SK-N-SH (cell line): ENCODE measurements at regions not wholly inside any gene's neighbourhood (a gene's known extent, or its start where the extent isn't known, plus 50 kb on each side); places are given as distances from the start of the nearest gene placed in this dataset.

ENCODE experiments used
- CTCF ChIA-PET: fragments of 300-600, 350-600 bp; formaldehyde crosslinking; extraction: SDS; loops from one replicate; lab custom pipeline; 2021; lab: Yijun Ruan, JAX
- POLR2A ChIA-PET: fragments of 350-600 bp; sonication (Branson Sonifier 250); formaldehyde crosslinking; extraction: SDS; loops from one replicate; lab custom pipeline; 2020; ENCODE audit warnings: antibody characterized with exemption, inconsistent platforms; lab: Yijun Ruan, JAX
- DNase-seq: peaks from one replicate; pipeline ENCODE4 v3.0.0; 2012
- H2AFZ ChIP-seq: fragments of 200-600 bp; sonication (generic); 2 replicates; pipeline ENCODE4 v1.8.1; 2016; ENCODE audit warnings: antibody characterized with exemption, mild to moderate bottlenecking, low read depth
- H3F3A ChIP-seq: fragments of 200-600 bp; sonication (generic); replicated peaks from 2 replicates; pipeline ENCODE3; 2016; ENCODE audit warnings: antibody characterized with exemption, mild to moderate bottlenecking; ENCODE audit not compliant: insufficient read depth
- H3K27ac ChIP-seq, 2 experiments: fragments of 200-500 bp in 1 of 2; fragments of 200-600 bp in 1 of 2; sonication (Bioruptor generic) in 1 of 2; sonication (generic), shearing (Covaris generic) in 1 of 2; 2 replicates each; pipeline versions ENCODE4 v1.5.1 to v1.6.1; 2014 to 2016; ENCODE audit warnings: low read depth in 2 of 2, inconsistent platforms in 1 of 2, low read length in 1 of 2, mild to moderate bottlenecking in 1 of 2, mixed read lengths in 1 of 2
- H3K27me3 ChIP-seq: fragments of 200-600 bp; sonication (generic), shearing (Covaris generic); 2 replicates; pipeline ENCODE4 v1.6.1; 2016; ENCODE audit warnings: mixed run types; ENCODE audit not compliant: insufficient read depth
- H3K36me3 ChIP-seq, 2 experiments: fragments of 200-500 bp in 1 of 2; fragments of 200-600 bp in 1 of 2; sonication (Bioruptor generic) in 1 of 2; sonication (generic) in 1 of 2; replicated peaks in 1 of 2; 2 replicates each; pipeline versions ENCODE3 to v1.5.1; 2014 to 2016; ENCODE audit warnings: low read length in 1 of 2, mild to moderate bottlenecking in 1 of 2; ENCODE audit not compliant: insufficient read depth in 2 of 2, control insufficient read depth in 1 of 2
- H3K4me1 ChIP-seq, 2 experiments: fragments of 200-500 bp in 1 of 2; fragments of 200-600 bp in 1 of 2; sonication (Bioruptor generic) in 1 of 2; sonication (generic), shearing (Covaris generic) in 1 of 2; 2 replicates each; pipeline versions ENCODE4 v1.5.1 to v1.6.1; 2014 to 2016; ENCODE audit warnings: low read depth in 1 of 2, low read length in 1 of 2, mixed run types in 1 of 2; ENCODE audit not compliant: insufficient read depth in 2 of 2, control insufficient read depth in 1 of 2
- H3K4me2 ChIP-seq: fragments of 200-600 bp; sonication (generic), shearing (Covaris generic); 2 replicates; pipeline ENCODE4 v1.6.1; 2017; ENCODE audit warnings: mixed run types
- H3K4me3 ChIP-seq, 2 experiments: fragments of 200-500 bp in 1 of 2; fragments of 200-600 bp in 1 of 2; sonication (Bioruptor generic) in 1 of 2; sonication (generic), shearing (Covaris generic) in 1 of 2; 2 replicates each; pipeline versions ENCODE4 v1.5.1 to v1.8.1; 2014 to 2016; ENCODE audit warnings: low read depth in 2 of 2, inconsistent platforms in 1 of 2, low read length in 1 of 2, mild to moderate bottlenecking in 1 of 2, mixed read lengths in 1 of 2, moderate library complexity in 1 of 2
- H3K79me2 ChIP-seq: fragments of 200-600 bp; sonication (generic); 2 replicates; pipeline ENCODE4 v1.8.1; 2017; ENCODE audit warnings: mild to moderate bottlenecking; ENCODE audit not compliant: insufficient read depth
- H3K9ac ChIP-seq: fragments of 200-600 bp; sonication (generic); 2 replicates; pipeline ENCODE4 v1.6.1; 2017; ENCODE audit warnings: mixed run types
- H3K9me2 ChIP-seq: fragments of 200-600 bp; sonication (generic); 2 replicates; pipeline ENCODE4 v1.6.1; 2017; ENCODE audit warnings: mixed run types
- H3K9me3 ChIP-seq: fragments of 200-600 bp; sonication (generic); 2 replicates; pipeline ENCODE4 v1.6.1; 2017; ENCODE audit warnings: mixed run types, mild to moderate bottlenecking, moderate library complexity
- H4K20me1 ChIP-seq: fragments of 200-600 bp; sonication (generic); 2 replicates; pipeline ENCODE4 v1.6.1; 2017; ENCODE audit warnings: mild to moderate bottlenecking, mixed run types; ENCODE audit not compliant: insufficient read depth
- CHD2 ChIP-seq: fragments of 150-350 bp; IDR thresholded peaks from 2 replicates; pipeline ENCODE4 v1.6.1; 2018; ENCODE audit warnings: low read length; ENCODE audit not compliant: partially characterized antibody
- EP300 ChIP-seq, 2 experiments: IDR thresholded peaks; 2 replicates each; pipeline versions ENCODE4 v1.4.0 to v1.6.1; 2012; ENCODE audit warnings: borderline replicate concordance in 1 of 2, low read depth in 1 of 2, low read length in 1 of 2
- EZH2phosphoT487 ChIP-seq: fragments of 200-600 bp; sonication (generic); IDR thresholded peaks from 2 replicates; pipeline ENCODE4 v1.6.1; 2017; ENCODE audit warnings: low read depth, mixed run types, mild to moderate bottlenecking, antibody characterized with exemption, moderate library complexity, borderline replicate concordance
- MEF2A ChIP-seq: IDR thresholded peaks from 2 replicates; pipeline ENCODE4 v1.4.0; 2012; ENCODE audit warnings: low read depth, borderline replicate concordance
- NFIC ChIP-seq: IDR thresholded peaks from 2 replicates; pipeline ENCODE4 v1.4.0; 2012; ENCODE audit warnings: borderline replicate concordance
- POLR2AphosphoS5 ChIP-seq: IDR thresholded peaks from 2 replicates; pipeline ENCODE4 v1.6.1; 2012; ENCODE audit warnings: low read depth, low read length
- RCOR1 ChIP-seq: fragments of 150-350 bp; IDR thresholded peaks from 2 replicates; pipeline ENCODE4 v1.6.1; 2017; ENCODE audit warnings: antibody characterized with exemption, low read length
- SIN3A ChIP-seq: IDR thresholded peaks from 2 replicates; pipeline ENCODE4 v1.6.1; 2012; ENCODE audit warnings: low read depth, mild to moderate bottlenecking, low read length, moderate library complexity, borderline replicate concordance
- WGBS: methylation state at CpG from one replicate; pipeline ENCODE4 v1.1.6; 2017; ENCODE audit warnings: low lambda C conversion rate; 5-methylcytosine and 5-hydroxymethylcytosine counted together
- TF ChIP-seq, protein P1 (sequence below): IDR thresholded peaks from 2 replicates; pipeline ENCODE4 v1.6.1; 2012; ENCODE audit warnings: mild to moderate bottlenecking, low read depth, low read length, moderate library complexity
- TF ChIP-seq, protein P2 (sequence below): IDR thresholded peaks from 2 replicates; pipeline ENCODE4 v1.4.0; 2012; ENCODE audit warnings: low read depth, borderline replicate concordance

DNA sequence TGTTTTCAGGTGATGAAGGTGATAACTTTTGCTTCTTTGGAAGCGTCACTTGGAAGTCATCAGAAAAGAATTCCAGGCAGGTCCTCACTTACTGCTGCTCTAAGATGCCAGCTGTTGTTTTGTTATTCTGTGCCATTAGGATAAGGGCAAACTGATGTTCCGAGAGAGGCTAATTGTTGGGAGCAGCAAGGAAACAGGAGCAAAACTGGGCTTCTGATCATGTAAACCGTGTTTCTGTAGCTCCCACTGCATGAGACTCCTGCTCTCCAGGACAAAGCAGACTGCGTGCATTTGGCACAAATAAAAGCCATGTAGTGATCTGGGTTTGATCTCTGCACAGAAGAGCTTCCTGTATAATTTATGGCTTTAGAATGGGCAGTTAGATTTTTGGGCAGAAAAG lies 248.2 kb downstream of the MAN2A1 start:
- no peak for DNase-seq
- POLR2A ChIA-PET = no interaction called here
- H3K4me2 ChIP-seq = no peak overlapping the region
- WGBS = 71% methylated on average over 4 of the region's 4 CpGs
- no peak overlapping the region for H3K9ac ChIP-seq
- H3F3A ChIP-seq = no peaks in the 10 kb centered on the region
- H4K20me1 ChIP-seq = no peaks in the 10 kb centered on the region
- H3K4me3 ChIP-seq = no peak overlapping the region
- no peaks in the 10 kb centered on the region for H3K9me3 ChIP-seq
- H2AFZ ChIP-seq = no peak overlapping the region
- H3K79me2 ChIP-seq = no peaks in the 10 kb centered on the region
- H3K36me3 ChIP-seq = no peaks in the 10 kb centered on the region
- CTCF ChIA-PET = no interaction called here
- H3K4me1 ChIP-seq = no peaks in the 10 kb centered on the region; a peak in 1 of 4 replicates
- H3K27ac ChIP-seq = no peak overlapping the region
- no peaks in the 10 kb centered on the region for H3K27me3 ChIP-seq
- no peaks in the 10 kb centered on the region for H3K9me2 ChIP-seq
- TF ChIP-seq EP300 (IDR thresholded peaks at IDR 0.05; ENCODE audit: borderline replicate concordance in 1 of 2, low read depth in 1 of 2, low read length in 1 of 2) (no peak), CHD2 (no peak), POLR2AphosphoS5 (no peak), NFIC (no peak), SIN3A (no peak), MEF2A (no peak), EZH2phosphoT487 (no peak), RCOR1 (no peak)
- TF ChIP-seq, protein P1, sequence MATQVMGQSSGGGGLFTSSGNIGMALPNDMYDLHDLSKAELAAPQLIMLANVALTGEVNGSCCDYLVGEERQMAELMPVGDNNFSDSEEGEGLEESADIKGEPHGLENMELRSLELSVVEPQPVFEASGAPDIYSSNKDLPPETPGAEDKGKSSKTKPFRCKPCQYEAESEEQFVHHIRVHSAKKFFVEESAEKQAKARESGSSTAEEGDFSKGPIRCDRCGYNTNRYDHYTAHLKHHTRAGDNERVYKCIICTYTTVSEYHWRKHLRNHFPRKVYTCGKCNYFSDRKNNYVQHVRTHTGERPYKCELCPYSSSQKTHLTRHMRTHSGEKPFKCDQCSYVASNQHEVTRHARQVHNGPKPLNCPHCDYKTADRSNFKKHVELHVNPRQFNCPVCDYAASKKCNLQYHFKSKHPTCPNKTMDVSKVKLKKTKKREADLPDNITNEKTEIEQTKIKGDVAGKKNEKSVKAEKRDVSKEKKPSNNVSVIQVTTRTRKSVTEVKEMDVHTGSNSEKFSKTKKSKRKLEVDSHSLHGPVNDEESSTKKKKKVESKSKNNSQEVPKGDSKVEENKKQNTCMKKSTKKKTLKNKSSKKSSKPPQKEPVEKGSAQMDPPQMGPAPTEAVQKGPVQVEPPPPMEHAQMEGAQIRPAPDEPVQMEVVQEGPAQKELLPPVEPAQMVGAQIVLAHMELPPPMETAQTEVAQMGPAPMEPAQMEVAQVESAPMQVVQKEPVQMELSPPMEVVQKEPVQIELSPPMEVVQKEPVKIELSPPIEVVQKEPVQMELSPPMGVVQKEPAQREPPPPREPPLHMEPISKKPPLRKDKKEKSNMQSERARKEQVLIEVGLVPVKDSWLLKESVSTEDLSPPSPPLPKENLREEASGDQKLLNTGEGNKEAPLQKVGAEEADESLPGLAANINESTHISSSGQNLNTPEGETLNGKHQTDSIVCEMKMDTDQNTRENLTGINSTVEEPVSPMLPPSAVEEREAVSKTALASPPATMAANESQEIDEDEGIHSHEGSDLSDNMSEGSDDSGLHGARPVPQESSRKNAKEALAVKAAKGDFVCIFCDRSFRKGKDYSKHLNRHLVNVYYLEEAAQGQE = no peak
- TF ChIP-seq, protein P2, sequence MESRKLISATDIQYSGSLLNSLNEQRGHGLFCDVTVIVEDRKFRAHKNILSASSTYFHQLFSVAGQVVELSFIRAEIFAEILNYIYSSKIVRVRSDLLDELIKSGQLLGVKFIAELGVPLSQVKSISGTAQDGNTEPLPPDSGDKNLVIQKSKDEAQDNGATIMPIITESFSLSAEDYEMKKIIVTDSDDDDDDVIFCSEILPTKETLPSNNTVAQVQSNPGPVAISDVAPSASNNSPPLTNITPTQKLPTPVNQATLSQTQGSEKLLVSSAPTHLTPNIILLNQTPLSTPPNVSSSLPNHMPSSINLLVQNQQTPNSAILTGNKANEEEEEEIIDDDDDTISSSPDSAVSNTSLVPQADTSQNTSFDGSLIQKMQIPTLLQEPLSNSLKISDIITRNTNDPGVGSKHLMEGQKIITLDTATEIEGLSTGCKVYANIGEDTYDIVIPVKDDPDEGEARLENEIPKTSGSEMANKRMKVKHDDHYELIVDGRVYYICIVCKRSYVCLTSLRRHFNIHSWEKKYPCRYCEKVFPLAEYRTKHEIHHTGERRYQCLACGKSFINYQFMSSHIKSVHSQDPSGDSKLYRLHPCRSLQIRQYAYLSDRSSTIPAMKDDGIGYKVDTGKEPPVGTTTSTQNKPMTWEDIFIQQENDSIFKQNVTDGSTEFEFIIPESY = no peak

DNA sequence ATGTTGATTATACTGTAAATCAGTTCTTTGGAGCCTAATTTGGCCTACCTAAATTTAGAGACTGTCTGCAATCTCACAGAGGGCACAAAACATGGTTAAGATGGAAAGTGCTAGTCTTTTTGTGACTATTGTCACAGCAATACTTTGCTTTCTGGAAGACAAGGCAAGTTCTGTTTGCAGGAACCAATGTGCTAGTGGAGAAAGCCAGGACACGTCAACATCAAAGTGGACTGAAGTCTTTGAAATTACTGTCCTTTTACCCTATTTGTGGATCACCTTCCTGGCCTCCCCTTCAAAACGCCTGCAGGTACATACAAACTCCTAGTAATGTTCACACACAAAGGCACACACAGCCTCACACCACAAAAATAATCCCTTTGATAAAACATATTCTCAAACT lies 248.7 kb downstream of the MAN2A1 start:
- POLR2A ChIA-PET = no interaction called here
- CTCF ChIA-PET = no interaction called here
- Histone ChIP-seq H3K9me3 (no peaks in the 10 kb centered on the region), H3K9ac (no peak overlapping the region), H3K27me3 (no peaks in the 10 kb centered on the region), H3K9me2 (no peaks in the 10 kb centered on the region), H4K20me1 (no peaks in the 10 kb centered on the region), H3F3A (no peaks in the 10 kb centered on the region), H3K36me3 (no peaks in the 10 kb centered on the region), H3K4me2 (no peak overlapping the region), H2AFZ (no peak overlapping the region), H3K4me3 (no peak overlapping the region)
- DNase-seq = no peak
- 56% methylated on average over 2 of the region's 2 CpGs for WGBS
- TF ChIP-seq POLR2AphosphoS5 = no peak
- TF ChIP-seq, all 33 proteins: peak for 0
- no peaks in the 10 kb centered on the region for H3K79me2 ChIP-seq
- H3K4me1 ChIP-seq = no peaks in the 10 kb centered on the region; a peak in 2 of 4 replicates
- H3K27ac ChIP-seq = no peak overlapping the region
